ENCODE measurements at regions not wholly inside any gene's neighbourhood (a gene's known extent, or its start where the extent isn't known, plus 50 kb on each side); places are given as distances from the start of the nearest gene placed in this dataset.

- intact Hi-C loops (cut with micrococcal nuclease) = no loop called here
Measured at GRCh38 chr1:4935807-4936206, 281.4 kb downstream of the AJAP1 start.

- intact Hi-C loops (cut with micrococcal nuclease) = no loop called here
Measured at GRCh38 chr1:4933232-4933631, 278.8 kb downstream of the AJAP1 start.

GRCh38 chr1:4932311-4933030 is 278.1 kb downstream of the AJAP1 start:
- intact Hi-C loops (cut with micrococcal nuclease) = no loop called here

GRCh38 chr1:4931486-4931885 is 277.1 kb downstream of the AJAP1 start:
- intact Hi-C loops (cut with micrococcal nuclease) = no loop called here

GRCh38 chr1:4928186-4928585 is 273.8 kb downstream of the AJAP1 start:
- intact Hi-C loops (cut with micrococcal nuclease) = no loop called here

GRCh38 chr1:4924356-4924755 is 269.9 kb downstream of the AJAP1 start:
- intact Hi-C loops (cut with micrococcal nuclease) = no loop called here

GRCh38 chr1:4916610-4917009 is 262.2 kb downstream of the AJAP1 start:
- intact Hi-C loops (cut with micrococcal nuclease) = no loop called here

GRCh38 chr1:4915154-4915553 is 260.7 kb downstream of the AJAP1 start:
- intact Hi-C loops (cut with micrococcal nuclease) = no loop called here

- intact Hi-C loops (cut with micrococcal nuclease) = no loop called here
Measured at GRCh38 chr1:4908486-4908885, 254.1 kb downstream of the AJAP1 start.

- intact Hi-C loops (cut with micrococcal nuclease) = no loop called here
Measured at GRCh38 chr1:4894566-4894965, 240.2 kb downstream of the AJAP1 start.

GRCh38 chr1:4880626-4881025 is 226.2 kb downstream of the AJAP1 start:
- intact Hi-C loops (cut with micrococcal nuclease) = no loop called here

GRCh38 chr1:4877426-4877825 is 223.0 kb downstream of the AJAP1 start:
- intact Hi-C loops (cut with micrococcal nuclease) = no loop called here

GRCh38 chr1:4871373-4871772 is 217.0 kb downstream of the AJAP1 start:
- intact Hi-C loops (cut with micrococcal nuclease) = no loop called here

GRCh38 chr1:4868521-4868920 is 214.1 kb downstream of the AJAP1 start:
- intact Hi-C loops (cut with micrococcal nuclease) = no loop called here

- intact Hi-C loops (cut with micrococcal nuclease) = no loop called here
Measured at GRCh38 chr1:4856396-4856795, 202.0 kb downstream of the AJAP1 start.

GRCh38 chr1:4854367-4854766 is 200.0 kb downstream of the AJAP1 start:
- intact Hi-C loops (cut with micrococcal nuclease) = no loop called here

- intact Hi-C loops (cut with micrococcal nuclease) = no loop called here
Measured at GRCh38 chr1:4853904-4854303, 199.5 kb downstream of the AJAP1 start.

GRCh38 chr1:4851385-4852065 is 197.1 kb downstream of the AJAP1 start:
- intact Hi-C loops (cut with micrococcal nuclease) = no loop called here

- intact Hi-C loops (cut with micrococcal nuclease) = no loop called here
Measured at GRCh38 chr1:4848431-4848830, 194.0 kb downstream of the AJAP1 start.

GRCh38 chr1:4847711-4848110 is 193.3 kb downstream of the AJAP1 start:
- intact Hi-C loops (cut with micrococcal nuclease) = no loop called here

Data from T-helper 1 cell treated with Interleukin-12 subunit alpha and Interleukin-12 subunit beta and Interleukin-4 antibody, amounts not matched to agents 30 ng/mL and 1 ng/mL, for 36 hours (primary cell).